ACC112 (cell line): ENCODE measurements at regions not wholly inside any gene's neighbourhood (a gene's known extent, or its start where the extent isn't known, plus 50 kb on each side); places are given as distances from the start of the nearest gene placed in this dataset.

Source experiments
- H2AFZ ChIP-seq: fragments of 200-600 bp; sonication (generic); one replicate; pipeline ENCODE4 v1.6.0; 2017; ENCODE audit warnings: antibody characterized with exemption, low read length; ENCODE audit not compliant: unreplicated experiment
- H3K27ac ChIP-seq: fragments of 200-600 bp; sonication (generic); 2 replicates; pipeline ENCODE4 v1.5.1; 2014; ENCODE audit warnings: low read depth, mild to moderate bottlenecking, antibody characterized with exemption, low read length, moderate library complexity
- H3K27me3 ChIP-seq: fragments of 200-600 bp; sonication (generic); 2 replicates; pipeline ENCODE4 v1.6.1; 2014; ENCODE audit warnings: mild to moderate bottlenecking, antibody characterized with exemption, low read length, moderate library complexity, mixed read lengths; ENCODE audit not compliant: insufficient read depth
- H3K36me3 ChIP-seq: fragments of 200-600 bp; sonication (generic); 2 replicates; pipeline ENCODE4 v1.6.1; 2016; ENCODE audit warnings: mild to moderate bottlenecking, antibody characterized with exemption, low read length, moderate library complexity, mixed read lengths; ENCODE audit not compliant: insufficient read depth
- H3K4me1 ChIP-seq: fragments of 200-600 bp; sonication (generic); one replicate; pipeline ENCODE4 v1.6.1; 2016; ENCODE audit warnings: low read length, mixed read lengths; ENCODE audit not compliant: insufficient read depth, unreplicated experiment, control insufficient read depth
- H3K4me3 ChIP-seq: fragments of 200-600 bp; sonication (generic); 2 replicates; pipeline ENCODE4 v1.5.1; 2014; ENCODE audit warnings: mild to moderate bottlenecking, low read depth, low read length
- H3K79me2 ChIP-seq: fragments of 200-600 bp; sonication (generic); one replicate; pipeline ENCODE4 v1.6.0; 2016; ENCODE audit warnings: low read length; ENCODE audit not compliant: control insufficient read depth, unreplicated experiment, insufficient read depth

DNA sequence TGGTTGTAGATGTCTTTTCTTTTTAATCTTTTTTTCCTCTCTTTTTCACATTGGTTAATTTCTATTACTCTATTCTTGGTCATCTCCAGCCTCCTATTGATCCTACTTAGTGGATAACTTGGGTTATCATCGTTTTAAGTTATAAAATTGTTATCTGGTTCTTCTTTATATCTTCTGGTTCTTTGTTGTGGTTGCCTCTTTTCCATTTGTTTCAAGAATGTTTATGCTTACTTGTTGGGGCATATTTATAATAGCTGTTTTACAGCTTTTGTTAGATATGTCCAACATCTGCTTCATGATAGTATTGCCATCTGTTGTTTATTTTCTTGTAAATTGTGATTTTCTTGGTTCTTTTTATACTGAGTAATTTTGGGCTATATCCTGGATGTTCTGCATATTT, 1429.6 kb downstream of the TBC1D22A start:
- no peak overlapping the region for H3K27ac ChIP-seq
- H3K79me2 ChIP-seq = no peaks in the 10 kb centered on the region
- H3K4me1 ChIP-seq = no peaks in the 10 kb centered on the region
- H3K36me3 ChIP-seq = no peaks in the 10 kb centered on the region
- H2AFZ ChIP-seq = no peak overlapping the region
- no peak overlapping the region for H3K4me3 ChIP-seq
- no peaks in the 10 kb centered on the region for H3K27me3 ChIP-seq

- no peak overlapping the region for H3K27ac ChIP-seq
- no peak overlapping the region for H2AFZ ChIP-seq
- no peak overlapping the region for H3K4me3 ChIP-seq
- H3K4me1 ChIP-seq = no peaks in the 10 kb centered on the region
- H3K79me2 ChIP-seq = no peaks in the 10 kb centered on the region
- no peaks in the 10 kb centered on the region for H3K36me3 ChIP-seq
- no peaks in the 10 kb centered on the region for H3K27me3 ChIP-seq
These were observed 1425.8 kb downstream of the TBC1D22A start for GRCh38 chr22:48188231-48188721.

DNA sequence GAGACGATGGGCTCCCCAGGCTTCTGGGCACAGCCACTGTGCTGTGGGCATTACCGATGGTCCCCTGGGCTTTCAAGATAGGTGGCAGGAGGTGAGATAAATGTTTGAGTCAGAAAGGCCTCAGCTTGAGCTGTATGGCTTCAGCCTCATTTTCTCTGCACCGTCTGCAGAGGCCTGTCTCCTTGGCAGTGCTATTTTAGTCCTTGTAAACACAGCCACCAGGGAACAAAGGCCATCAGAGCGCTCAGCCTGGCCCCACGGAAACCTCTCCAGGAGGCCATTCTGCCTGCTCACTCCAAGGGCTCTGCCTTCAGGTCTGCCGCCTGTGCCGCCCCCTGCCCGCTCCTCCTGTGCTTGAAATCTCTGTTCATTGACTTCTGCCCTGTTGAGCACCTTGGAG, 1424.9 kb downstream of the TBC1D22A start:
- Histone ChIP-seq H3K4me1 (no peaks in the 10 kb centered on the region), H3K27ac (no peak overlapping the region), H3K36me3 (no peaks in the 10 kb centered on the region), H2AFZ (no peak overlapping the region), H3K27me3 (no peaks in the 10 kb centered on the region), H3K79me2 (no peaks in the 10 kb centered on the region), H3K4me3 (no peak overlapping the region)

DNA sequence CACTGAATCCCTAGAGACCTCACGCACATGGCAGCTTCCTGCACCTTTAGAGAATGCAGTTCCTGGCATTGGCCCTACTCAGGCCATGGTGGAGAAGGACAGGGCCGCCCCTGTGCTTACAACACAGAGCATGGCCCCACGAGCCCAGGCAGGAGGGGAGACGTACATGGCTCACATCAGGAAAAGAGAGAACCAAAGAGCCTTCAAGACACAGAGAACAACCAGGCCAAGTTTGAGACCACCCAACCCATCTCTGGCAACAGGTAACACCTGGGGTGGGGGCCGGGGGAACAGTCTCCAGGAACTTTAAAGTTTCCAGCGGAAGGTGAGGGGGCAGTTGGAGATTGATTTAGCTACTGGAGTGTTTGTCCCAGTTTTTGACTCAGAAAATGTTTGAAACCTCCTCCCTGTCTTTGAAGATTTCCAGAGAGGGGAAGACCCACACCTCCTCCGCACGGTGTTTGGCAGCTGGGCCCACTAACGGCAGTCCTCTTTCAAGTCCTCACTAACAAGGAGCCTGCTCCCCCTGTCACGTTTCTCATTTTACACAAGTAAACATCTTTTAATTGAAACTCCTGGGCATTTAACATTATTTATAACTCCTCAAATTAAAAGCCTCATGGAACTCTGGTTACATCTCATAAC, 1423.8 kb downstream of the TBC1D22A start:
- H2AFZ ChIP-seq = no peak overlapping the region
- no peaks in the 10 kb centered on the region for H3K27me3 ChIP-seq
- no peaks in the 10 kb centered on the region for H3K4me1 ChIP-seq

GRCh38 chr22:48185071-48186055, 1422.9 kb downstream of the TBC1D22A start:
- no peaks in the 10 kb centered on the region for H3K4me1 ChIP-seq
- no peaks in the 10 kb centered on the region for H3K79me2 ChIP-seq
- no peaks in the 10 kb centered on the region for H3K27me3 ChIP-seq
- no peak overlapping the region for H3K4me3 ChIP-seq
- no peak overlapping the region for H2AFZ ChIP-seq
- no peaks in the 10 kb centered on the region for H3K36me3 ChIP-seq
- no peak overlapping the region for H3K27ac ChIP-seq

More for the DNA sequence above, 1423.8 kb downstream of the TBC1D22A start:
- no peak overlapping the region for H3K27ac ChIP-seq
- no peak overlapping the region for H3K4me3 ChIP-seq
- H3K79me2 ChIP-seq = no peaks in the 10 kb centered on the region
- H3K36me3 ChIP-seq = no peaks in the 10 kb centered on the region

DNA sequence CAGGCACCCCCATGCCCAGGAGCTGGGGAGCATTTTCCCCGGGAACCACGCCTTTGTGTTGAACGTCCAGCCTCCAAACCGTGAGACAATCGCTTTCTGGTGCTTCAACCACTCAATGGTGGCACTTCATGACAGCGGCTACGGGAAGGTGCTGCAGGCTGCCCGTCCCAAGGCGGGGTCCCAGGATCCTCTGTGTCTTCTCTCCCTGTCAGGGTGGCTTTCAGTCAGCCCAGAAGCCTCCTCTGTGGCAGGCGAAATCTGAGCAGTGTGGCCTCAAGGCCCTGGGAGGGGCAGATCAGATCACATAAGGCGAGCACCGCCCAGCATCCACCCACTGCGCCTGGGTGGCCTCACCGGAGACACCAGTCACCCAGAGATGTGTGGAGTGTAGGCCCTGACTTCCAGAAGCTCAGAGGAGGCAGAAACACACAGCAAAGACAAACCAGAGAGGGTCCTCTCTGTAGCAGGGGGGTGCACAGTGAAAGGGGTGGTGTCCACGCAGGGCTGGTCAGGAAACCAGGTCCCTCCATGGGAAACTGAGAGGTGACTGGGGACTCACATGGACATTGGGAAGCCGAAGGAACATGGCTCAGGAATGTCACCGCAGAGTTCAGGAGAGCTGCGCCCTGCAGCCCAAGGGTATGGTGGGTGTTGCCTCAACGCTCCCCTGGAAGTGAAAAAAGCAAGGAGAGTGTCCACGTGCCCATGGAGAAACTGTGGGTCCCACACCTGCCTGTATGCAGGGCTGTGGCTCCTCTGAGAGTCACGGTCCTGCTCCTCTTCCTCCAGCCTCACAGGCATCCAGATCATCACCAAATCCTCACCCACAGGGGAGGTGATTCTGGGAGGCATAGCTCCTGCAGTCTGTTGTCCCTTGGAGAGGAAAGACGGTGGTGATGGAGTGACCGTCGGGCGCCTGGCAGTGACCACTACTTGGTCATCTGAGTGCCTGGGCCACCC, 1420.7 kb downstream of the TBC1D22A start:
- Histone ChIP-seq H2AFZ (no peak overlapping the region), H3K36me3 (no peaks in the 10 kb centered on the region), H3K27ac (no peak overlapping the region)

GRCh38 chr22:48182031-48182430, 1419.6 kb downstream of the TBC1D22A start:
- H3K27ac ChIP-seq = no peak overlapping the region
- H2AFZ ChIP-seq = no peak overlapping the region
- H3K27me3 ChIP-seq = no peaks in the 10 kb centered on the region
- H3K79me2 ChIP-seq = no peaks in the 10 kb centered on the region
- H3K4me1 ChIP-seq = no peaks in the 10 kb centered on the region
- no peaks in the 10 kb centered on the region for H3K36me3 ChIP-seq
- H3K4me3 ChIP-seq = no peak overlapping the region

More for the DNA sequence above, 1420.7 kb downstream of the TBC1D22A start:
- Histone ChIP-seq H3K27me3 (no peaks in the 10 kb centered on the region), H3K4me3 (no peak overlapping the region), H3K4me1 (no peaks in the 10 kb centered on the region), H3K79me2 (no peaks in the 10 kb centered on the region)

DNA sequence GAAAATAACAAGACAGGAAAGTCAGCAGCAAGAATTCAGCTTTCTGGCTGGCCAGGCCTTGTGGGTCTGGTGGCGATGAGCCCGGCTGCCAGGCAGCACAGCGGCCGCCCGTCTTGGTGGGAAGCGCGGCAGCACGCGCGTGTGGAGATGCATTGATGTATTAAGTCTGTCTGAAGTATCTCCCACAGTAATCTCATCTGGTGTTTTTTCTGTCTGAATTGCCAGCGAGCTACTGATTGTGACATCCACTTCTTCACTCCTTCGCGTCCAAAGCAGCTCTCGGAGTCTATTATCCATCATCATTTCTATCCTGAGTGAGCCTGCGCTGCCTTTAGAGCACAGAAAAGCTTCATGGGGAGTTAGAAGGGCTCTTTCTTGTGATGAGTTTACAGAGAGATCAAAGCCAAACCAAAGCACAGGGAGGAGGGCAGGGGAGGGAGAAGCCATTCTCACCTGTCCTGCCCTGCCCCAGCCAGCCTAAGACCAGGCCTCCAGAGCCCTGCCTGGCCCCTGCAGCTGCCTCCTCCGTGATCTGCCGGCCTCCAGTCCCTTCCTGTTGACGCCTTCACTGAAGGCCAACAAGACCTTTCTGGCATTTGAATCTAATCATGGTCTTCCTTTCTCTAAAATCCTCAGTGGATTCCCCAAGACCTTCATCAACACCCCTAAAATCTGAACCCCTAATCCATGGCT, 1419.0 kb downstream of the TBC1D22A start:
- Histone ChIP-seq H3K4me3 (no peak overlapping the region), H3K79me2 (no peaks in the 10 kb centered on the region), H3K4me1 (no peaks in the 10 kb centered on the region), H3K27ac (no peak overlapping the region), H2AFZ (no peak overlapping the region), H3K27me3 (no peaks in the 10 kb centered on the region), H3K36me3 (no peaks in the 10 kb centered on the region)

DNA sequence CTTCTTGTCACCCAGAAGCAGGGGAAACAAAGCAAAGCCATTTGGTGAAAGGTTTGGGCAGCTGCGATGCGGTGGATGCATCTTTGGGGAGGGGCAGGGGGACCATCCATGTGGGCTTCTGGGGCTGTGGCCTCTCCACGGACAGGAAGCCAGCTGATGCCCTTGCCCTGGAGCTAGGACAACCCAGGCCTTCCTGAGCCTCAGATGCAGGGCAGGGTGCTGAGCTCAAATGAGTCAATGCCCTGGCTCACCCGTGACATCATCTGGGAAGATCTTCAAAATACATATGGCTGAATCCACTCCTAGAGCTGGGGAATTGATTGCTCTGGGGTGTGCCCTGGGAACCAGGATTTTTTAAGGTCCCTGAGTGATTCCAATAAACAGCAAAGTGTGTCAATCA, 1418.2 kb downstream of the TBC1D22A start:
- H3K27ac ChIP-seq = no peak overlapping the region
- H3K36me3 ChIP-seq = no peaks in the 10 kb centered on the region
- H3K79me2 ChIP-seq = no peaks in the 10 kb centered on the region
- H3K4me1 ChIP-seq = no peaks in the 10 kb centered on the region
- H3K27me3 ChIP-seq = no peaks in the 10 kb centered on the region
- H2AFZ ChIP-seq = no peak overlapping the region
- H3K4me3 ChIP-seq = no peak overlapping the region
